Upper lobe of right lung (tissue), 1 donor: ENCODE measurements at regions not wholly inside any gene's neighbourhood (a gene's known extent, or its start where the extent isn't known, plus 50 kb on each side); places are given as distances from the start of the nearest gene placed in this dataset.

Experiments used
- ATAC-seq: fragments of 200-7000 bp; cut with Tn5 transposase; one replicate; pipeline ENCODE4 v1.9.1; 2020; ENCODE audit warnings: mild to moderate bottlenecking, moderate library complexity
- DNase-seq: peaks from one replicate; pipeline ENCODE4 v3.0.0-alpha.2; 2020
- H3K27ac ChIP-seq: fragments of 200-600 bp; one replicate; pipeline ENCODE4 v1.8.0; 2022
- H3K27me3 ChIP-seq: fragments of 200-600 bp; one replicate; pipeline ENCODE4 v1.8.0; 2022; ENCODE audit warnings: mild to moderate bottlenecking
- H3K36me3 ChIP-seq: fragments of 200-600 bp; one replicate; pipeline ENCODE4 v1.8.0; 2022
- H3K4me1 ChIP-seq: fragments of 200-600 bp; one replicate; pipeline ENCODE4 v1.8.0; 2022
- H3K4me3 ChIP-seq: fragments of 200-600 bp; one replicate; pipeline ENCODE4 v1.8.0; 2022; ENCODE audit warnings: mild to moderate bottlenecking
- H3K9me3 ChIP-seq: fragments of 200-600 bp; one replicate; pipeline ENCODE4 v1.8.0; 2022
- intact Hi-C: fragments of 100-400 bp; cut with DNase I; formaldehyde crosslinking; loops from one replicate; pipeline ENCODE4 v1.11.0; 2022
- TF ChIP-seq, protein P1 (sequence below): fragments of 200-600 bp; IDR thresholded peaks from one replicate; pipeline ENCODE4 v1.8.0; 2022; ENCODE audit warnings: antibody characterized with exemption
- donor health status: DM: no; HTN: yes; CAD: no; lungs with severe emphysema.

DNA sequence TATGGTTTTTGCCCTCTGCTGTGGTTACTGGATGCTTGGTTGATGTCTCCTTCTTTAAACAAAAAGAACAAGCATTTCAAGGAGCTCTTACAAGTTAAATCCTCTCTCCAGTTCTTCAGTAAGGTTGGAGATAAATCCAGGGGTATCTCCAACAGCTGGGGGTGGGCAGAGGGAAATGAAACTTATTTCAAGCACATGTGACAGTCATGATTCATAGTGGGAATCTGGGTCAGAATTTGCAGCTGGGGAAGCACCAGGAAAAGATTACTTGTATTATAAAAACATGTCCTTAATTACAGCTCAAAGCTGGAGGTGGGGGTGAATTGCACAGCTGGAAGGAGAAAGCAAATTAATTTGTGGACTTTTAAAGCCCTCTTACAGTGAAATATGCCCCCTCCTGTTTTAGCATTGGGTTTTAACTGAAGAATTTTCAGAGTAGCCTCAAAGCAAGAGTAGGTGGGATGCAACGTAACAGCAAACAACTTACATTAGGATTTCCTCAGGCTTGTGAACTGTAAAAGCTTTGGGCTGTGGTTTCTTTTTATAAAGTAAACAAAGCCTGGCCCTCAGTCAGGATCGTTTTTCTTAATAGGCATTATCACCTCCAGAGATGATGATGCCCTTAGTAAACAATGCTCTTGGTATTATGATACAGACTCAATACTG is 596.4 kb downstream of the NYAP2 start:
- no peaks in the 10 kb centered on the region for H3K27me3 ChIP-seq
- no peaks in the 10 kb centered on the region for H3K9me3 ChIP-seq
- TF ChIP-seq, protein P1, sequence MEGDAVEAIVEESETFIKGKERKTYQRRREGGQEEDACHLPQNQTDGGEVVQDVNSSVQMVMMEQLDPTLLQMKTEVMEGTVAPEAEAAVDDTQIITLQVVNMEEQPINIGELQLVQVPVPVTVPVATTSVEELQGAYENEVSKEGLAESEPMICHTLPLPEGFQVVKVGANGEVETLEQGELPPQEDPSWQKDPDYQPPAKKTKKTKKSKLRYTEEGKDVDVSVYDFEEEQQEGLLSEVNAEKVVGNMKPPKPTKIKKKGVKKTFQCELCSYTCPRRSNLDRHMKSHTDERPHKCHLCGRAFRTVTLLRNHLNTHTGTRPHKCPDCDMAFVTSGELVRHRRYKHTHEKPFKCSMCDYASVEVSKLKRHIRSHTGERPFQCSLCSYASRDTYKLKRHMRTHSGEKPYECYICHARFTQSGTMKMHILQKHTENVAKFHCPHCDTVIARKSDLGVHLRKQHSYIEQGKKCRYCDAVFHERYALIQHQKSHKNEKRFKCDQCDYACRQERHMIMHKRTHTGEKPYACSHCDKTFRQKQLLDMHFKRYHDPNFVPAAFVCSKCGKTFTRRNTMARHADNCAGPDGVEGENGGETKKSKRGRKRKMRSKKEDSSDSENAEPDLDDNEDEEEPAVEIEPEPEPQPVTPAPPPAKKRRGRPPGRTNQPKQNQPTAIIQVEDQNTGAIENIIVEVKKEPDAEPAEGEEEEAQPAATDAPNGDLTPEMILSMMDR = no peak
- H3K27ac ChIP-seq = no peak overlapping the region
- no peak for DNase-seq
- no peak for ATAC-seq
- H3K4me3 ChIP-seq = no peak overlapping the region
- H3K4me1 ChIP-seq = no peaks in the 10 kb centered on the region
- intact Hi-C loops = no loop called here
- H3K36me3 ChIP-seq = no peaks in the 10 kb centered on the region

DNA sequence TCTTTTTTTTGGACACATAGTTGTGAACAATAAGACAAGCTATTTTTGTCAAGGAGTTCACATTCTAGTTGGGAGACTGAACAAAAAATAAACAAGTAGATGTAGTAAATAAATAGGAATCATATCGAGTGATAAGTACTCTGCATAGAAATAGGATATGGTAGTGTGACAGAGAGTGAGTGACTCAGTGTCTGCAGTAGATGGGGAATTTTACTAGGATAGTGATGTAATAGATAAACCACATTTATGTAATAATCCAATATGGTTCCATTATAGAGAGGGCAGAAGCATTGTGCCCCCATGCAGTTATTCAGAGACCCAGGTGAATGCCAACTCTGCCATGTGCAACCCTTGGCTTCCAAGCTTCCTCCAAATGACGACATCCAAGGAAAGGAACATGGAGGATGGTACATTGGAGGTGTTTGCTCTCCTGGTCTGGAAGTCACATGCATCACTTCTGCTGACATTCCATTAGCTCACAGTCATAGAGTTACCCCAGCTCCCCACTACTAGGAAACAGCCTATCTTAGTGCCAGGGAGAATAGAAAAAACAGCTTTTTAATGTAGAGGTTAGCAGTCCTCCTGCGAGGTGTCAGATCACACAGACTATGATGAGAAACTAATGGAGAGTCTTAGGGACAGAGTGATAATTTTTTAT is 595.4 kb downstream of the NYAP2 start:
- TF ChIP-seq, protein P1 = no peak
- ATAC-seq = no peak
- intact Hi-C loops = no loop called here
- Histone ChIP-seq H3K4me3 (no peak overlapping the region), H3K27me3 (no peaks in the 10 kb centered on the region), H3K9me3 (no peaks in the 10 kb centered on the region), H3K4me1 (no peaks in the 10 kb centered on the region), H3K27ac (no peak overlapping the region), H3K36me3 (no peaks in the 10 kb centered on the region)
- no peak for DNase-seq

DNA sequence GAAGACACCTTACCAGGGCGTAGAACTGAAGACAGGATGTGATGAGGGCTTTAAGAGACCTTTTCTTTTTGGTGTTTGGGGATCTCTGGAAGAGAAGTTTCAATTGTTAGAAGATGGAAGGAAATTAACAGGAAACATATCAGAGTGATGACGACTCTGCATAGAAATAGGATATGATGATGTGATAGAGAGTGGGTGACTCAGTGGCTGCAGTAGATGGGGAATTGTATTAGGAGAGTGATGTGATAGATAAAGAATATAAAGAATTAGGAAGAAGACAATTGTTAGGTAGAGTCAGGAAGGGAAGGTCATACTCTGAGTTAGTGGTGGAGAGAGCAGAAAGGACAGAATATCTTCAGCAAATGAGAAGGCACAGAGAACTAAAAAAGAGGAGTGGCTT is 593.9 kb downstream of the NYAP2 start:
- DNase-seq (no peak), ATAC-seq (no peak)
- H3K36me3 ChIP-seq = no peaks in the 10 kb centered on the region
- H3K4me3 ChIP-seq = no peak overlapping the region
- no peaks in the 10 kb centered on the region for H3K4me1 ChIP-seq
- intact Hi-C loops = no loop called here
- no peaks in the 10 kb centered on the region for H3K9me3 ChIP-seq
- TF ChIP-seq, protein P1 = no peak
- no peak overlapping the region for H3K27ac ChIP-seq
- H3K27me3 ChIP-seq = no peaks in the 10 kb centered on the region

DNA sequence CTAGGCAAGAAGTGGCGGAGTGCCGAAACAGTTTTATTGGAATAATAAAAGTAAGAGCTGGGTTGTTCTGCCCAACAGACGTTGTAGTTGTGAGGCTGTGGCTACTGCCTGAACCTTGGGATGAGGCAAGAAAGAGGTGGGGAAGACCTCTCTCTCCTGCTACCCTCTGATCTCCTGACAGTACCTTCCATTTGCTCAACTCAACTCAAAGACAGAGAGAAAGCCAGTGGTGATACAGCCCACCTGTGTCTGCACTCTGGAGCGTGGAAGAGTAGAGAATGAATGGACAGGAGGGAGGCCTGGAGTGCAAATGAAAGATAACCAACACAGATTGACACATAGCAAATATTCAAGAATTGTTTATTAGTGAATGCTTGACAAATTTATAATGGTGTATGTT is 590.3 kb downstream of the NYAP2 start:
- intact Hi-C loops = no loop called here
- TF ChIP-seq, protein P1 = no peak
- no peak overlapping the region for H3K4me3 ChIP-seq

DNA sequence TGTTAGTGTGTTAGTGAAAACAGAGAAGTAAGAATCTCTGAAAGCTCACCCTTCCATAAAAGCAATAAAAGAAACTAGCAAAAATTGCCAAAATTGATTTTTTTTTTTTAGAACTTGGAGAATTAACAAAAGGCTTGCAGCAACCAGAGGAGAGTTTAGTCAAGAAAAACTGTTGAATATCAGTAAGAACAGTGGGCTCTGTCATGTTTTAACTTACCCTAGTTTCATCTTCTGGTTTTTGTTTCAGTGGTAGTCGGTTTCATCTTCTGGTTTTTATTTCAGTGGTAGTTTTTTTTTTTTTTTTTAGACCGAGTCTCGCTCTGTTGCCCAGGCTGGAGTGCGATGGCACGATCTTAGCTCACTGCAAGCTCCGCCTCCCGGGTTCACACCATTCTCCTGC is 580.9 kb downstream of the NYAP2 start:
- Histone ChIP-seq H3K4me3 (no peak overlapping the region), H3K27me3 (no peaks in the 10 kb centered on the region), H3K4me1 (no peaks in the 10 kb centered on the region), H3K36me3 (no peaks in the 10 kb centered on the region), H3K27ac (no peak overlapping the region), H3K9me3 (no peaks in the 10 kb centered on the region)
- no peak for ATAC-seq
- DNase-seq = no peak
- TF ChIP-seq, protein P1 = no peak
- intact Hi-C loops = no loop called here

More for the DNA sequence above, 590.3 kb downstream of the NYAP2 start:
- no peaks in the 10 kb centered on the region for H3K27me3 ChIP-seq
- H3K36me3 ChIP-seq = no peaks in the 10 kb centered on the region
- no peak for ATAC-seq
- no peaks in the 10 kb centered on the region for H3K9me3 ChIP-seq
- no peaks in the 10 kb centered on the region for H3K4me1 ChIP-seq
- H3K27ac ChIP-seq = no peak overlapping the region
- DNase-seq = no peak
